GM18498 (cell line): ENCODE measurements at regions not wholly inside any gene's neighbourhood (a gene's known extent, or its start where the extent isn't known, plus 50 kb on each side); places are given as distances from the start of the nearest gene placed in this dataset.
"Not testable (repeated sequence)": the region's sequence is repeated elsewhere in the genome, so short reads cannot be mapped to it uniquely, and the experiment has no call there.

Source experiments
- ATAC-seq: cut with Tn5 transposase; IDR thresholded peaks from one replicate; pipeline ENCODE4 v1.9.1; 2021; ENCODE audit warnings: mild to moderate bottlenecking, moderate library complexity; ENCODE audit not compliant: unreplicated experiment

- ATAC-seq, result no peak
These were observed 345.3 kb downstream of the NR2F1-AS1 start for GRCh38 chr5:93235761-93236160.

GRCh38 chr5:93226202-93226735 lies 354.8 kb downstream of the NR2F1-AS1 start:
- no peak for ATAC-seq

- no peak for ATAC-seq
These were observed 355.3 kb downstream of the NR2F1-AS1 start for GRCh38 chr5:93225748-93226147.

- no peak for ATAC-seq
These were observed 356.4 kb downstream of the NR2F1-AS1 start for GRCh38 chr5:93224624-93225023.

- no peak for ATAC-seq
These were observed 359.2 kb downstream of the NR2F1-AS1 start for GRCh38 chr5:93221773-93222172.

GRCh38 chr5:93220431-93220830 lies 360.6 kb downstream of the NR2F1-AS1 start:
- no peak for ATAC-seq

GRCh38 chr5:93219641-93220145 lies 361.3 kb downstream of the NR2F1-AS1 start:
- ATAC-seq, result no peak

GRCh38 chr5:93213111-93213794 lies 367.8 kb downstream of the NR2F1-AS1 start:
- not testable (repeated sequence) for ATAC-seq

- no peak for ATAC-seq
These were observed 371.5 kb downstream of the NR2F1-AS1 start for GRCh38 chr5:93209476-93209875.

- no peak for ATAC-seq
These were observed 372.8 kb downstream of the NR2F1-AS1 start for GRCh38 chr5:93208141-93208751.

GRCh38 chr5:93206203-93206602 lies 374.8 kb downstream of the NR2F1-AS1 start:
- no peak for ATAC-seq

GRCh38 chr5:93201061-93201460 lies 380.0 kb downstream of the NR2F1-AS1 start:
- ATAC-seq, result no peak

- ATAC-seq, result no peak
These were observed 384.0 kb downstream of the NR2F1-AS1 start for GRCh38 chr5:93196986-93197385.

- ATAC-seq, result no peak
These were observed 387.3 kb downstream of the NR2F1-AS1 start for GRCh38 chr5:93193431-93194347.

GRCh38 chr5:93192683-93193082 lies 388.3 kb downstream of the NR2F1-AS1 start:
- ATAC-seq, result no peak

GRCh38 chr5:93192087-93192486 lies 388.9 kb downstream of the NR2F1-AS1 start:
- no peak for ATAC-seq

- ATAC-seq, result no peak
These were observed 389.8 kb downstream of the NR2F1-AS1 start for GRCh38 chr5:93191035-93191817.

- no peak for ATAC-seq
These were observed 391.3 kb downstream of the NR2F1-AS1 start for GRCh38 chr5:93189707-93190120.

GRCh38 chr5:93188876-93189485 lies 392.0 kb downstream of the NR2F1-AS1 start:
- ATAC-seq, result no peak
